ENCODE measurements at regions not wholly inside any gene's neighbourhood (a gene's known extent, or its start where the extent isn't known, plus 50 kb on each side); places are given as distances from the start of the nearest gene placed in this dataset.

DNA sequence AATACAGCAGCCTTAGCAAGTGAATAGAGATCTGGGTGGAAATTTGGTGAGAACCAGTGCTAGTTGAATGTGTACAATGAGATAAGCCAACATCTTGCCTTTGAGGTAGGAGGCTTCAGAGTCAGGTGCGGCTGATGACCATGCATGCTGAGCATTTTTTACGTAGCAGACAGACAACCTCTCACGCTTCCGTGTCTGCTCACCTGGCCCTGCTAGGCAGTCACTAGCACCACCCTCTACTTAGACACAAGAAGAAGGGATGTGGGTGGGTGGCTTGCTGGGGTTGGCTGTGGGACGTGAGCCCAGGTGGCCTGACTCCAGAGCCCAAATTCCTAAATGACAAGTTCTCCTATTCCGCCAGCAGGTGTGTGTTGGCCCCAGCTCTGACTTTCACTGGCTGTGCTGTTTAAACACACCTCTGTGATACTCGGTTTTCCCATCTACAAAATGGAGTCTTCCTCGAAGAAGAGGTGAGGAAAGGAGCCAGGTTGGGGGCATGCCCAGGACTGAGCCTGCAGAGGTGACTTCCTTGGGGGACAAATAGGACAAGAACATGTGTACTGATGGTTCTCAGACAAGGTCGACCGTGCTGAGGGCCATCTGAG is 57.8 kb upstream of the BCL11B start:
- TF ChIP-seq ARNT (IDR thresholded peaks at IDR 0.05) (no peak), L3MBTL2 (conservative IDR thresholded peaks at IDR 0.05) (no peak), FOXK2 (IDR thresholded peaks at IDR 0.05) (no peak), SP1 (IDR thresholded peaks at IDR 0.05) (no peak), FOXM1 (IDR thresholded peaks at IDR 0.05; ENCODE audit: borderline replicate concordance) (no peak), ELF4 (IDR thresholded peaks at IDR 0.05) (no peak), CTBP1 (IDR thresholded peaks at IDR 0.05; ENCODE audit: borderline replicate concordance) (no peak), TARDBP (IDR thresholded peaks at IDR 0.05) (no peak), HDGF (IDR thresholded peaks at IDR 0.05; ENCODE audit: borderline replicate concordance) (no peak), FOXA1 (IDR thresholded peaks at IDR 0.05) (no peak), ZNF384 (IDR thresholded peaks at IDR 0.05) (no peak), BHLHE40 (IDR thresholded peaks at IDR 0.05; ENCODE audit: borderline replicate concordance) (no peak), SUZ12 (IDR thresholded peaks at IDR 0.05) (no peak)
- TF ChIP-seq, protein P1, sequence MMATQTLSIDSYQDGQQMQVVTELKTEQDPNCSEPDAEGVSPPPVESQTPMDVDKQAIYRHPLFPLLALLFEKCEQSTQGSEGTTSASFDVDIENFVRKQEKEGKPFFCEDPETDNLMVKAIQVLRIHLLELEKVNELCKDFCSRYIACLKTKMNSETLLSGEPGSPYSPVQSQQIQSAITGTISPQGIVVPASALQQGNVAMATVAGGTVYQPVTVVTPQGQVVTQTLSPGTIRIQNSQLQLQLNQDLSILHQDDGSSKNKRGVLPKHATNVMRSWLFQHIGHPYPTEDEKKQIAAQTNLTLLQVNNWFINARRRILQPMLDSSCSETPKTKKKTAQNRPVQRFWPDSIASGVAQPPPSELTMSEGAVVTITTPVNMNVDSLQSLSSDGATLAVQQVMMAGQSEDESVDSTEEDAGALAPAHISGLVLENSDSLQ (IDR thresholded peaks at IDR 0.05) = no peak
